ENCODE measurements at regions not wholly inside any gene's neighbourhood (a gene's known extent, or its start where the extent isn't known, plus 50 kb on each side); places are given as distances from the start of the nearest gene placed in this dataset.

- TF ChIP-seq YY1 (IDR thresholded peaks at IDR 0.05; ENCODE audit: extremely low read depth, insufficient replicate concordance, low read depth, low read length) = no peak
- TF ChIP-seq EGR1 (IDR thresholded peaks at IDR 0.05; ENCODE audit: low read depth) = no peak
- TF ChIP-seq CTCF (IDR thresholded peaks at IDR 0.05 in 2 of 3, conservative IDR thresholded peaks at IDR 0.05 in 1 of 3; ENCODE audit: borderline replicate concordance in 1 of 3, insufficient read depth in 1 of 3, low read depth in 2 of 3, low read length in 2 of 3) = no peak
- no peak for TF ChIP-seq TCF7L2 (IDR thresholded peaks at IDR 0.05; ENCODE audit: borderline replicate concordance, extremely low read depth, insufficient read depth, insufficient read length)
- TF ChIP-seq SIN3A (IDR thresholded peaks at IDR 0.05; ENCODE audit: low read depth) = no peak
- TF ChIP-seq ZFX (IDR thresholded peaks at IDR 0.05) = no peak
- TF ChIP-seq POLR2A (IDR thresholded peaks at IDR 0.05; ENCODE audit: borderline replicate concordance, extremely low read depth, insufficient read depth, insufficient read length) = no peak
- no peak for TF ChIP-seq ELF1 (IDR thresholded peaks at IDR 0.05; ENCODE audit: borderline replicate concordance, low read depth)
- TF ChIP-seq EZH2 (IDR thresholded peaks at IDR 0.05) = no peak
- TF ChIP-seq SP1 (IDR thresholded peaks at IDR 0.05; ENCODE audit: low read depth) = no peak
- no peak for TF ChIP-seq EZH2phosphoT487 (IDR thresholded peaks at IDR 0.05; ENCODE audit: borderline replicate concordance)
- TF ChIP-seq POLR2AphosphoS5 (IDR thresholded peaks at IDR 0.05; ENCODE audit: low read depth, low read length) = no peak
Observed at GRCh38 chr9:90025816-90026215, 421.0 kb downstream of the GADD45G start.
